Suprapubic skin (tissue), 4 donors: ENCODE measurements at regions not wholly inside any gene's neighbourhood (a gene's known extent, or its start where the extent isn't known, plus 50 kb on each side); places are given as distances from the start of the nearest gene placed in this dataset.

Experiments used
- DNase-seq, 2 donors: peaks; one replicate each; pipeline ENCODE4 v3.0.0-alpha.2; 2019; ENCODE audit warnings: low spot score in 2 of 2
- H3K27ac ChIP-seq: fragments of 200-600 bp; sonication (generic); one replicate; pipeline ENCODE4 v1.5.1; 2019
- H3K27me3 ChIP-seq: fragments of 200-600 bp; sonication (generic); one replicate; pipeline ENCODE4 v1.5.1; 2019
- H3K36me3 ChIP-seq: fragments of 200-600 bp; sonication (generic); one replicate; pipeline ENCODE4 v1.5.1; 2019
- H3K4me1 ChIP-seq: fragments of 200-600 bp; sonication (generic); one replicate; pipeline ENCODE4 v1.5.1; 2019
- H3K4me3 ChIP-seq: fragments of 200-600 bp; sonication (generic); one replicate; pipeline ENCODE4 v1.5.1; 2019; ENCODE audit warnings: mild to moderate bottlenecking
- H3K9me3 ChIP-seq: fragments of 200-600 bp; sonication (generic); one replicate; pipeline ENCODE4 v1.5.1; 2019
- CTCF ChIP-seq, 2 donors: fragments of 200-600 bp in 1 of 2; fragments of 450-650 bp in 1 of 2; sonication (generic) in 1 of 2; IDR thresholded peaks; one replicate each; pipeline ENCODE4 v1.5.1; 2016 to 2019; ENCODE audit warnings: antibody characterized with exemption in 2 of 2, mild to moderate bottlenecking in 1 of 2, moderate library complexity in 1 of 2
- EP300 ChIP-seq: sonication (generic); formaldehyde crosslinking; IDR thresholded peaks from one replicate; pipeline ENCODE4 v1.6.1; 2017; ENCODE audit warnings: antibody characterized with exemption
- POLR2A ChIP-seq, 2 donors: fragments of 450-650 bp; IDR thresholded peaks; one replicate each; pipeline ENCODE4 v1.6.1; 2017; ENCODE audit warnings: antibody characterized with exemption in 2 of 2, mild to moderate bottlenecking in 2 of 2, moderate library complexity in 2 of 2
- POLR2AphosphoS5 ChIP-seq, 3 donors: sonication (generic); formaldehyde crosslinking; IDR thresholded peaks; one replicate each; pipeline ENCODE4 v1.6.1; 2017; ENCODE audit warnings: antibody characterized with exemption in 3 of 3
- WGBS: methylation state at CpG from one replicate; pipeline ENCODE4 v1.1.5; 2018; 5-methylcytosine and 5-hydroxymethylcytosine counted together

GRCh38 chr2:156189584-156189983 lies 142.9 kb downstream of the NR4A2 start:
- H3K4me1 ChIP-seq, result no peaks in the 10 kb centered on the region
- H3K4me3 ChIP-seq, result no peak overlapping the region
- WGBS, result 71% methylated on average over 3 of the region's 3 CpGs
- no peak overlapping the region for H3K27ac ChIP-seq
- no peaks in the 10 kb centered on the region for H3K9me3 ChIP-seq
- no peaks in the 10 kb centered on the region for H3K36me3 ChIP-seq
- no peak for TF ChIP-seq EP300
- H3K27me3 ChIP-seq, result no peaks in the 10 kb centered on the region
- no peak for DNase-seq

- TF ChIP-seq POLR2A (IDR thresholded peaks at IDR 0.05), result no peak
- TF ChIP-seq EP300, result no peak
- no peak for TF ChIP-seq CTCF (IDR thresholded peaks at IDR 0.05)
- no peak for TF ChIP-seq POLR2AphosphoS5 (IDR thresholded peaks at IDR 0.05)
- Histone ChIP-seq H3K4me1 (no peaks in the 10 kb centered on the region), H3K27me3 (no peaks in the 10 kb centered on the region), H3K9me3 (no peaks in the 10 kb centered on the region), H3K4me3 (no peak overlapping the region), H3K27ac (no peak overlapping the region), H3K36me3 (no peaks in the 10 kb centered on the region)
- no peak for DNase-seq
- WGBS, result 77% methylated on average over 6 of the region's 6 CpGs
These were observed 143.4 kb downstream of the NR4A2 start for GRCh38 chr2:156189143-156189542.

- DNase-seq, result no peak
- Histone ChIP-seq H3K27me3 (no peaks in the 10 kb centered on the region), H3K4me1 (peaks cover 13% of the 10 kb centered on the region), H3K36me3 (no peaks in the 10 kb centered on the region), H3K27ac (peak overlapping the region; percentile 81), H3K9me3 (no peaks in the 10 kb centered on the region), H3K4me3 (no peak overlapping the region)
- 61% methylated on average over 2 of the region's 2 CpGs for WGBS
- TF ChIP-seq POLR2AphosphoS5 (IDR thresholded peaks at IDR 0.05), result peak in 1 of 3 donors; percentile 55
- TF ChIP-seq POLR2A (IDR thresholded peaks at IDR 0.05), result no peak
These were observed 150.4 kb downstream of the NR4A2 start for GRCh38 chr2:156182132-156182531.

- no peak for DNase-seq
- WGBS, result 50% methylated on average over 1 of the region's 1 CpG
- Histone ChIP-seq H3K27ac (peak overlapping the region; percentile 81), H3K9me3 (no peaks in the 10 kb centered on the region), H3K4me1 (peaks cover 13% of the 10 kb centered on the region), H3K27me3 (no peaks in the 10 kb centered on the region), H3K4me3 (no peak overlapping the region), H3K36me3 (no peaks in the 10 kb centered on the region)
- TF ChIP-seq CTCF (IDR thresholded peaks at IDR 0.05) (no peak), POLR2AphosphoS5 (IDR thresholded peaks at IDR 0.05) (no peak), EP300 (no peak), POLR2A (IDR thresholded peaks at IDR 0.05) (no peak)
These were observed 151.3 kb downstream of the NR4A2 start for GRCh38 chr2:156181208-156181607.

GRCh38 chr2:156177654-156178053 lies 154.9 kb downstream of the NR4A2 start:
- TF ChIP-seq CTCF (IDR thresholded peaks at IDR 0.05) (no peak), POLR2AphosphoS5 (IDR thresholded peaks at IDR 0.05) (no peak), EP300 (no peak), POLR2A (IDR thresholded peaks at IDR 0.05) (no peak)
- WGBS, result 80% methylated on average over 3 of the region's 3 CpGs
- H3K27me3 ChIP-seq, result no peaks in the 10 kb centered on the region
- peaks cover 13% of the 10 kb centered on the region for H3K4me1 ChIP-seq
- no peak overlapping the region for H3K27ac ChIP-seq
- H3K9me3 ChIP-seq, result no peaks in the 10 kb centered on the region
- H3K4me3 ChIP-seq, result no peak overlapping the region
- no peak for DNase-seq
- H3K36me3 ChIP-seq, result no peaks in the 10 kb centered on the region

- 79% methylated on average over 2 of the region's 2 CpGs for WGBS
- H3K9me3 ChIP-seq, result no peaks in the 10 kb centered on the region
- DNase-seq, result no peak
- H3K27me3 ChIP-seq, result no peaks in the 10 kb centered on the region
- peaks cover 5% of the 10 kb centered on the region for H3K4me1 ChIP-seq
- H3K27ac ChIP-seq, result no peak overlapping the region
- H3K4me3 ChIP-seq, result no peak overlapping the region
- H3K36me3 ChIP-seq, result no peaks in the 10 kb centered on the region
- TF ChIP-seq POLR2A (IDR thresholded peaks at IDR 0.05), result no peak
These were observed 156.6 kb downstream of the NR4A2 start for GRCh38 chr2:156175946-156176345.

- no peaks in the 10 kb centered on the region for H3K36me3 ChIP-seq
- no peaks in the 10 kb centered on the region for H3K9me3 ChIP-seq
- DNase-seq, result no peak
- 90% methylated on average over 2 of the region's 2 CpGs for WGBS
- no peak overlapping the region for H3K27ac ChIP-seq
- no peak for TF ChIP-seq CTCF (IDR thresholded peaks at IDR 0.05)
- TF ChIP-seq EP300, result no peak
- no peak for TF ChIP-seq POLR2A (IDR thresholded peaks at IDR 0.05)
- no peak for TF ChIP-seq POLR2AphosphoS5 (IDR thresholded peaks at IDR 0.05)
- no peaks in the 10 kb centered on the region for H3K4me1 ChIP-seq
- H3K27me3 ChIP-seq, result no peaks in the 10 kb centered on the region
- no peak overlapping the region for H3K4me3 ChIP-seq
These were observed 161.6 kb downstream of the NR4A2 start for GRCh38 chr2:156170929-156171328.
